ENCODE measurements at regions not wholly inside any gene's neighbourhood (a gene's known extent, or its start where the extent isn't known, plus 50 kb on each side); places are given as distances from the start of the nearest gene placed in this dataset.
"Not testable (repeated sequence)": the region's sequence is repeated elsewhere in the genome, so short reads cannot be mapped to it uniquely, and the experiment has no call there.

- DNase-seq (ENCODE audit: low read depth in 2 of 2), result no peak
These were observed 142.6 kb upstream of the SFSWAP start for GRCh38 chr12:131568336-131568735.

GRCh38 chr12:131570596-131570995 lies 140.3 kb upstream of the SFSWAP start:
- DNase-seq (ENCODE audit: low read depth in 2 of 2), result no peak

- DNase-seq (ENCODE audit: low read depth in 2 of 2), result no peak
These were observed 139.1 kb upstream of the SFSWAP start for GRCh38 chr12:131571827-131572226.

GRCh38 chr12:131572626-131573025 lies 138.3 kb upstream of the SFSWAP start:
- no peak for DNase-seq (ENCODE audit: low read depth in 2 of 2)

GRCh38 chr12:131573631-131574394 lies 137.1 kb upstream of the SFSWAP start:
- DNase-seq (ENCODE audit: low read depth in 2 of 2), result no peak

GRCh38 chr12:131574395-131574771 lies 136.5 kb upstream of the SFSWAP start:
- no peak for DNase-seq (ENCODE audit: low read depth in 2 of 2)

GRCh38 chr12:131575371-131575770 lies 135.5 kb upstream of the SFSWAP start:
- no peak for DNase-seq (ENCODE audit: low read depth in 2 of 2)

GRCh38 chr12:131576734-131577133 lies 134.2 kb upstream of the SFSWAP start:
- DNase-seq (ENCODE audit: low read depth in 2 of 2), result not testable (repeated sequence)

- DNase-seq (ENCODE audit: low read depth in 2 of 2), result no peak
These were observed 133.1 kb upstream of the SFSWAP start for GRCh38 chr12:131577766-131578165.

- no peak for DNase-seq (ENCODE audit: low read depth in 2 of 2)
These were observed 131.9 kb upstream of the SFSWAP start for GRCh38 chr12:131578828-131579470.

GRCh38 chr12:131583090-131583712 lies 127.7 kb upstream of the SFSWAP start:
- no peak for DNase-seq (ENCODE audit: low read depth in 2 of 2)

GRCh38 chr12:131586269-131586668 lies 124.6 kb upstream of the SFSWAP start:
- no peak for DNase-seq (ENCODE audit: low read depth in 2 of 2)

GRCh38 chr12:131586761-131587160 lies 124.1 kb upstream of the SFSWAP start:
- no peak for DNase-seq (ENCODE audit: low read depth in 2 of 2)

GRCh38 chr12:131587565-131587964 lies 123.3 kb upstream of the SFSWAP start:
- no peak for DNase-seq (ENCODE audit: low read depth in 2 of 2)

- DNase-seq (ENCODE audit: low read depth in 2 of 2), result no peak
These were observed 121.5 kb upstream of the SFSWAP start for GRCh38 chr12:131589221-131589897.

- DNase-seq (ENCODE audit: low read depth in 2 of 2), result no peak
These were observed 120.9 kb upstream of the SFSWAP start for GRCh38 chr12:131589966-131590365.

- no peak for DNase-seq (ENCODE audit: low read depth in 2 of 2)
These were observed 119.8 kb upstream of the SFSWAP start for GRCh38 chr12:131591136-131591535.

- DNase-seq (ENCODE audit: low read depth in 2 of 2), result no peak
These were observed 118.9 kb upstream of the SFSWAP start for GRCh38 chr12:131591714-131592709.

GRCh38 chr12:131592972-131593371 lies 117.9 kb upstream of the SFSWAP start:
- no peak for DNase-seq (ENCODE audit: low read depth in 2 of 2)

- no peak for DNase-seq (ENCODE audit: low read depth in 2 of 2)
These were observed 117.5 kb upstream of the SFSWAP start for GRCh38 chr12:131593406-131593805.

- no peak for DNase-seq (ENCODE audit: low read depth in 2 of 2)
These were observed 114.8 kb upstream of the SFSWAP start for GRCh38 chr12:131596115-131596514.

All from activated CD4-positive, alpha-beta T cell treated with anti-CD3 and anti-CD28 coated beads for 24 hours (primary cell).